ENCODE measurements at regions not wholly inside any gene's neighbourhood (a gene's known extent, or its start where the extent isn't known, plus 50 kb on each side); places are given as distances from the start of the nearest gene placed in this dataset.

GRCh38 chr2:52779446-52779845 is 988.2 kb upstream of the CHAC2 start:
- H3K27ac ChIP-seq = no peak overlapping the region
- POLR2A ChIA-PET = no interaction called here

More at GRCh38 chr2:52779446-52779845, 988.2 kb upstream of the CHAC2 start:
- Histone ChIP-seq H3K9me3 (no peaks in the 10 kb centered on the region), H3K4me3 (no peak overlapping the region), H3K4me1 (no peaks in the 10 kb centered on the region), H3K4me2 (no peak overlapping the region)
- CTCF ChIA-PET = interaction anchor here (1.0 kb wide), 1 partner anchor 21 kb away, joined by 3 read pairs; no protein-coding TSS in a partner anchor
- DNase-seq (ENCODE audit: low read depth in 1 of 2, low spot score in 1 of 2) = no peak
- TF ChIP-seq EHF (CRISPR knock-in tag; IDR thresholded peaks at IDR 0.05) (no peak), JUN (IDR thresholded peaks at IDR 0.05) (no peak), SREBF2 (IDR thresholded peaks at IDR 0.05) (no peak), MAFK (IDR thresholded peaks at IDR 0.05; ENCODE audit: partially characterized antibody) (no peak), PHF8 (IDR thresholded peaks at IDR 0.05; ENCODE audit: borderline replicate concordance, low read depth) (no peak), NFE2L2 (conservative IDR thresholded peaks at IDR 0.05; ENCODE audit: low read length) (no peak), HDAC2 (IDR thresholded peaks at IDR 0.05) (no peak), FOSB (CRISPR knock-in tag; IDR thresholded peaks at IDR 0.05) (no peak), E2F6 (IDR thresholded peaks at IDR 0.05; ENCODE audit: borderline replicate concordance, low read depth) (no peak), HOXB5 (CRISPR knock-in tag; IDR thresholded peaks at IDR 0.05) (no peak), CEBPB (IDR thresholded peaks at IDR 0.05) (no peak), ESRRA (IDR thresholded peaks at IDR 0.05; ENCODE audit: borderline replicate concordance, low read length) (no peak), CTCF (IDR thresholded peaks at IDR 0.05) (no peak), ZSCAN20 (CRISPR knock-in tag; IDR thresholded peaks at IDR 0.05) (no peak), REST (IDR thresholded peaks at IDR 0.05) (no peak), TP53 (CRISPR knock-in tag; IDR thresholded peaks at IDR 0.05) (no peak), CHD2 (IDR thresholded peaks at IDR 0.05; ENCODE audit: low read length, partially characterized antibody) (no peak), ZFP36 (IDR thresholded peaks at IDR 0.05; ENCODE audit: borderline replicate concordance, partially characterized antibody) (no peak), BCL3 (IDR thresholded peaks at IDR 0.05) (no peak), POLR2AphosphoS2 (conservative IDR thresholded peaks at IDR 0.05; ENCODE audit: low read length) (no peak)
- WGBS (ENCODE audit: missing lambda C conversion rate) = 29% methylated on average over 5 of the region's 5 CpGs
- FAIRE-seq = no peak
- ATAC-seq = no peak

Data from A549 (cell line).